ENCODE measurements at regions not wholly inside any gene's neighbourhood (a gene's known extent, or its start where the extent isn't known, plus 50 kb on each side); places are given as distances from the start of the nearest gene placed in this dataset.

DNA sequence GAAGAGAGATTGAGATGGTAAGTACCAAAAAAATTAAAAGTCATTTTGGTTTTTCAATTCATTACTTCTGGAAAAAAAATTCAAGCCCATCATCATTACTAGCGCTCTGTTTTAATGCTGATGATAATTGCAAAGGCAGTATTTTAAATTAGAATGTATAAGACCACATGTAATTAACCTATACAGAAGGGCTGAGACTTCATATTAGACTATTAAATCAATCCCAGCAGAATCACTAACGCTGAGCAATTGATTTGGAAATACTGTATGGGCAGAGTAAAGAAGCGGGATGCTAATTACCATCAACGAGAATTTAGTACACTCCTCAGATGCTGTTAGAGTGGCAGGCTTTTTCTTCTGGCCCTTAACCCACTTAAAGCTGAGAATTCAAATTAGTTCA is 165.0 kb downstream of the SLC4A3 start:
- TF ChIP-seq, protein P1, sequence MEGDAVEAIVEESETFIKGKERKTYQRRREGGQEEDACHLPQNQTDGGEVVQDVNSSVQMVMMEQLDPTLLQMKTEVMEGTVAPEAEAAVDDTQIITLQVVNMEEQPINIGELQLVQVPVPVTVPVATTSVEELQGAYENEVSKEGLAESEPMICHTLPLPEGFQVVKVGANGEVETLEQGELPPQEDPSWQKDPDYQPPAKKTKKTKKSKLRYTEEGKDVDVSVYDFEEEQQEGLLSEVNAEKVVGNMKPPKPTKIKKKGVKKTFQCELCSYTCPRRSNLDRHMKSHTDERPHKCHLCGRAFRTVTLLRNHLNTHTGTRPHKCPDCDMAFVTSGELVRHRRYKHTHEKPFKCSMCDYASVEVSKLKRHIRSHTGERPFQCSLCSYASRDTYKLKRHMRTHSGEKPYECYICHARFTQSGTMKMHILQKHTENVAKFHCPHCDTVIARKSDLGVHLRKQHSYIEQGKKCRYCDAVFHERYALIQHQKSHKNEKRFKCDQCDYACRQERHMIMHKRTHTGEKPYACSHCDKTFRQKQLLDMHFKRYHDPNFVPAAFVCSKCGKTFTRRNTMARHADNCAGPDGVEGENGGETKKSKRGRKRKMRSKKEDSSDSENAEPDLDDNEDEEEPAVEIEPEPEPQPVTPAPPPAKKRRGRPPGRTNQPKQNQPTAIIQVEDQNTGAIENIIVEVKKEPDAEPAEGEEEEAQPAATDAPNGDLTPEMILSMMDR (IDR thresholded peaks at IDR 0.05): no peak
- no peak for TF ChIP-seq POLR2A (IDR thresholded peaks at IDR 0.05)

All from thyroid gland (tissue), 4 donors.